Small intestine (tissue), 7 donors: ENCODE measurements at regions not wholly inside any gene's neighbourhood (a gene's known extent, or its start where the extent isn't known, plus 50 kb on each side); places are given as distances from the start of the nearest gene placed in this dataset.
"Not testable (repeated sequence)": the region's sequence is repeated elsewhere in the genome, so short reads cannot be mapped to it uniquely, and the experiment has no call there.

Experiments
- DNase-seq, 2 donors: peaks; one replicate each; pipeline versions ENCODE4 v3.0.0 to v3.0.0-alpha.2; 2013
- FAIRE-seq: peaks from 2 replicates; lab custom pipeline; 2012; peaks lifted over from hg19 to GRCh38; lab: Jason Lieb, UNC
- H3K27ac ChIP-seq, 3 donors: one replicate each; pipeline ENCODE4 v1.5.1; 2013; ENCODE audit warnings: low read length in 2 of 3, mild to moderate bottlenecking in 2 of 3, control low read depth in 1 of 3, inconsistent platforms in 1 of 3, low read depth in 1 of 3, moderate library complexity in 1 of 3
- H3K27me3 ChIP-seq, 3 donors: one replicate each; pipeline ENCODE4 v1.6.1; 2013; ENCODE audit warnings: low read length in 3 of 3, inconsistent platforms in 1 of 3; ENCODE audit not compliant: control insufficient read depth in 3 of 3, insufficient read depth in 3 of 3
- H3K36me3 ChIP-seq, 3 donors: one replicate each; pipeline ENCODE4 v1.6.1; 2013; ENCODE audit warnings: low read length in 3 of 3, inconsistent platforms in 1 of 3, low read depth in 1 of 3, mild to moderate bottlenecking in 1 of 3, moderate library complexity in 1 of 3; ENCODE audit not compliant: control insufficient read depth in 3 of 3, insufficient read depth in 2 of 3
- H3K4me1 ChIP-seq, 3 donors: one replicate each; pipeline ENCODE4 v1.6.1; 2013; ENCODE audit warnings: low read length in 2 of 3, inconsistent platforms in 1 of 3, low read depth in 1 of 3, mild to moderate bottlenecking in 1 of 3, moderate library complexity in 1 of 3; ENCODE audit not compliant: control insufficient read depth in 3 of 3, insufficient read depth in 2 of 3
- H3K4me3 ChIP-seq, 3 donors: one replicate each; pipeline ENCODE4 v1.5.1; 2013; ENCODE audit warnings: low read length in 3 of 3, control low read depth in 1 of 3, inconsistent platforms in 1 of 3, low read depth in 1 of 3, mild to moderate bottlenecking in 1 of 3, moderate library complexity in 1 of 3
- H3K9me3 ChIP-seq, 2 donors: one replicate each; pipeline ENCODE4 v1.6.1; 2013; ENCODE audit warnings: low read depth in 1 of 2, low read length in 1 of 2; ENCODE audit not compliant: control insufficient read depth in 2 of 2, insufficient read depth in 1 of 2
- WGBS, 3 donors: extraction: QIAGEN DNeasy Blood & Tissue Kit; methylation state at CpG; one replicate each; pipeline ENCODE4 v1.1.7; 2013; 5-methylcytosine and 5-hydroxymethylcytosine counted together
- donor health status: healthy with polysubstance abuse.
- donor health status: control.
- donor health status: control.
- donor health status: Bipolar disorder and iron deficiency.
- donor health status: healthy.

- not testable (repeated sequence) for FAIRE-seq, DNase-seq, H3K4me3 ChIP-seq, H3K4me1 ChIP-seq, H3K27ac ChIP-seq, H3K9me3 ChIP-seq, H3K27me3 ChIP-seq, H3K36me3 ChIP-seq
- 76 to 89% (median 82%) methylated on average over 3 of the region's 3 CpGs for WGBS, 3 donors
Measured at GRCh38 chr1:78336751-78337150, 154.0 kb upstream of the PTGFR start.

GRCh38 chr1:78339490-78339889 lies 151.3 kb upstream of the PTGFR start:
- H3K4me1 ChIP-seq = no peaks in the 10 kb centered on the region
- 81 to 94% (median 93%) methylated on average over 1 of the region's 1 CpG for WGBS, 3 donors
- H3K27me3 ChIP-seq = no peaks in the 10 kb centered on the region
- no peak overlapping the region for H3K4me3 ChIP-seq
- FAIRE-seq (no peak), DNase-seq (no peak)
- no peaks in the 10 kb centered on the region for H3K36me3 ChIP-seq
- no peak overlapping the region for H3K27ac ChIP-seq
- H3K9me3 ChIP-seq = no peaks in the 10 kb centered on the region

- Histone ChIP-seq H3K36me3 (no peaks in the 10 kb centered on the region), H3K9me3 (no peaks in the 10 kb centered on the region), H3K27me3 (no peaks in the 10 kb centered on the region), H3K4me3 (no peak overlapping the region), H3K4me1 (no peaks in the 10 kb centered on the region), H3K27ac (no peak overlapping the region)
- FAIRE-seq = no peak
- DNase-seq = no peak
Measured at GRCh38 chr1:78340006-78340405, 150.8 kb upstream of the PTGFR start.

GRCh38 chr1:78348496-78349284 lies 142.1 kb upstream of the PTGFR start:
- FAIRE-seq (no peak), DNase-seq (no peak)
- Histone ChIP-seq H3K9me3 (no peaks in the 10 kb centered on the region), H3K27me3 (no peaks in the 10 kb centered on the region), H3K4me1 (no peaks in the 10 kb centered on the region), H3K27ac (no peak overlapping the region), H3K4me3 (no peak overlapping the region), H3K36me3 (no peaks in the 10 kb centered on the region)

- FAIRE-seq (no peak), DNase-seq (no peak)
- Histone ChIP-seq H3K4me3 (no peak overlapping the region), H3K36me3 (no peaks in the 10 kb centered on the region), H3K27ac (no peak overlapping the region), H3K4me1 (no peaks in the 10 kb centered on the region), H3K27me3 (no peaks in the 10 kb centered on the region), H3K9me3 (no peaks in the 10 kb centered on the region)
- 78 to 90% (median 84%) methylated on average over 2 of the region's 2 CpGs for WGBS, 3 donors
Measured at GRCh38 chr1:78351551-78352216, 139.1 kb upstream of the PTGFR start.

- DNase-seq (no peak), FAIRE-seq (no peak)
- 30 to 35% (median 33%) methylated on average over 1 of the region's 1 CpG for WGBS, 3 donors
- no peaks in the 10 kb centered on the region for H3K27me3 ChIP-seq
- H3K27ac ChIP-seq = no peak overlapping the region
- no peak overlapping the region for H3K4me3 ChIP-seq
- no peaks in the 10 kb centered on the region for H3K36me3 ChIP-seq
- H3K4me1 ChIP-seq = no peaks in the 10 kb centered on the region
- H3K9me3 ChIP-seq = no peaks in the 10 kb centered on the region
Measured at GRCh38 chr1:78355656-78356055, 135.1 kb upstream of the PTGFR start.

GRCh38 chr1:78358165-78358564 lies 132.6 kb upstream of the PTGFR start:
- DNase-seq = no peak
- Histone ChIP-seq H3K4me1 (no peaks in the 10 kb centered on the region), H3K4me3 (no peak overlapping the region), H3K36me3 (no peaks in the 10 kb centered on the region), H3K27ac (no peak overlapping the region), H3K9me3 (no peaks in the 10 kb centered on the region), H3K27me3 (no peaks in the 10 kb centered on the region)
- no peak for FAIRE-seq
- 84 to 91% (median 86%) methylated on average over 3 of the region's 3 CpGs for WGBS, 3 donors

- H3K27ac ChIP-seq = no peak overlapping the region
- H3K27me3 ChIP-seq = no peaks in the 10 kb centered on the region
- no peak overlapping the region for H3K4me3 ChIP-seq
- no peaks in the 10 kb centered on the region for H3K36me3 ChIP-seq
- FAIRE-seq = no peak
- no peaks in the 10 kb centered on the region for H3K4me1 ChIP-seq
- no peak for DNase-seq
- H3K9me3 ChIP-seq = no peaks in the 10 kb centered on the region
Measured at GRCh38 chr1:78359666-78360065, 131.1 kb upstream of the PTGFR start.

GRCh38 chr1:78360584-78360983 lies 130.2 kb upstream of the PTGFR start:
- DNase-seq = no peak
- FAIRE-seq = no peak
- Histone ChIP-seq H3K27ac (no peak overlapping the region), H3K27me3 (no peaks in the 10 kb centered on the region), H3K4me1 (no peaks in the 10 kb centered on the region), H3K4me3 (no peak overlapping the region), H3K36me3 (no peaks in the 10 kb centered on the region), H3K9me3 (no peaks in the 10 kb centered on the region)
